Immature natural killer cell (primary cell): ENCODE measurements at regions not wholly inside any gene's neighbourhood (a gene's known extent, or its start where the extent isn't known, plus 50 kb on each side); places are given as distances from the start of the nearest gene placed in this dataset.
A peak's percentile ranks its signal among the peaks of the same experiment; 100 is the strongest.

Experiments
- DNase-seq, 3 donors: peaks; one replicate each; pipeline ENCODE4 v3.0.0; 2022; ENCODE audit warnings: mixed read lengths in 1 of 3
- H3K27ac Mint-ChIP-seq, 6 donors: one replicate each; pipeline ENCODE4 v1.8.0; 2020; ENCODE audit warnings: mixed read lengths in 6 of 6, mild to moderate bottlenecking in 5 of 6, inconsistent platforms in 4 of 6, moderate library complexity in 3 of 6
- H3K27me3 Mint-ChIP-seq, 3 donors: one replicate each; pipeline ENCODE4 v1.8.0; 2020 to 2021; ENCODE audit warnings: low read depth in 3 of 3, mild to moderate bottlenecking in 3 of 3, mixed read lengths in 3 of 3, moderate library complexity in 3 of 3, inconsistent platforms in 1 of 3
- H3K36me3 Mint-ChIP-seq, 3 donors: one replicate each; pipeline ENCODE4 v1.8.0; 2020; ENCODE audit warnings: mixed read lengths in 3 of 3, inconsistent platforms in 2 of 3, mild to moderate bottlenecking in 2 of 3
- H3K4me1 Mint-ChIP-seq, 2 donors: one replicate each; pipeline ENCODE4 v1.8.0; 2020; ENCODE audit warnings: inconsistent platforms in 2 of 2, mild to moderate bottlenecking in 2 of 2, mixed read lengths in 2 of 2, moderate library complexity in 1 of 2
- H3K4me3 Mint-ChIP-seq, 5 donors: one replicate each; pipeline ENCODE4 v1.8.0; 2020; ENCODE audit warnings: mild to moderate bottlenecking in 5 of 5, mixed read lengths in 5 of 5, inconsistent platforms in 3 of 5, moderate library complexity in 3 of 5
- H3K9me3 Mint-ChIP-seq, 6 donors: one replicate each; pipeline ENCODE4 v1.8.0; 2020; ENCODE audit warnings: mild to moderate bottlenecking in 6 of 6, mixed read lengths in 6 of 6, inconsistent platforms in 4 of 6, moderate library complexity in 3 of 6

DNA sequence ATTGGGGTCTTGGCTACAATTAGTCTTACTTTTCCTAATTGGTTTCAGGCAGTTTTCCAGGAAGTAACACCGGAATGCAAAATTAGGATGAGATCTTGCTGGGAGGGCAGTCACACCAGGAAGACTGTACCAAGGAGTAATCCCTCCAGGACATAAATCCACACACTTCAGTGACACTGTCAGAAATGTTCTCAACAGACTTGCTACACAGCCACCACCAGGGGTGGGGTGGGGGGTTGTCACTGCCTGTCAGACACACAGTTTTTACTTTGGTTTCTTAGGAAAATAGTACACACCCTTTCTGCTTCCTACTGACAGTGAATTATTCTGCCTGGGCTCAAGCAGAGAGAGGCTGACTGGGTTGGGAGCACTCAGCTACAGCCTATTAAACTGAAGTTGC lies 102.9 kb upstream of the CCDC196 start:
- no peaks in the 10 kb centered on the region for H3K9me3 Mint-ChIP-seq
- peaks cover 0 to 6% (median 2%) of the 10 kb centered on the region in 3 donors for H3K27me3 Mint-ChIP-seq
- H3K27ac Mint-ChIP-seq = no peak overlapping the region
- no peaks in the 10 kb centered on the region for H3K36me3 Mint-ChIP-seq
- H3K4me1 Mint-ChIP-seq = no peaks in the 10 kb centered on the region
- DNase-seq = no peak
- H3K4me3 Mint-ChIP-seq = no peak overlapping the region

DNA sequence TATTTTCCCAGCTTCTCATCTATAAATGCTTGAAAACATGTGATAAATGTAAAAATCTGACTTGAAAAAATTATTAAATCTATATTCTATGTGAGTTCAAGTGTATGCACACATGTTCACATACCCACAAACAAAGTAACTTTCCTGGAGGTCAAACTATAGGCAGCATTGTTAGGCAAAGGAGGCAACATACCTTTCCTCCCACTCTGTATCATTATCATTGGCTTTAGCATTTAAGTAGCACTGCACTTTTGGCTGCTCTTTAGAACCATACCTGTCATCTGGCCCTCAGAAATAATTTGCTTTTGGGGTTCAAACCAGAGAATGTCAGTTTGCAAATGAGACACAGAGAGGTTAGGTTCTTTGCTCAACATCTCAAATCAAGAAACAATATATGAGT lies 102.4 kb upstream of the CCDC196 start:
- DNase-seq = no peak
- H3K27ac Mint-ChIP-seq = no peak overlapping the region
- no peak overlapping the region for H3K4me3 Mint-ChIP-seq

DNA sequence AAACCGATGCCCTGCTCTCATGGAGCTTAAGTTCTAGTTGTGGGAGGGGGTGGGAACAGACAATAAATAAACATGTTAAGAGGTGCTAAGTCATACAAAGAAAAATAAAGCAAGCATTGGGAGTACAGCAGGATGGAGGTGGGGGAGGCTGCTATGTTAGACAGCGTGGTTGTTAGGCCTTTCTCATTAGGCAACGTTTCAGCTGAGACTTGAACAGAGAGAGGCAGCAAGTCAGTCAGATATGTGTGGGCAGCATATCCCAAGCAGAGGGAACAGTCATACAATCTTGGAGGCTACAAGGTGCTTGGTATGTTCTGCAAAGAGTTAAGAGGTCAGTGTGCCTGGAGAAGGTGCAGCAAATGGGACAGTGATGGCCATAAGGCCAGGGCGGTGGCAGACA lies 97.7 kb upstream of the CCDC196 start:
- no peak for DNase-seq
- Mint-ChIP-seq H3K36me3 (no peaks in the 10 kb centered on the region), H3K9me3 (peaks cover 0 to 1% (median 0%) of the 10 kb centered on the region in 6 donors), H3K27me3 (peaks cover 0 to 3% (median 2%) of the 10 kb centered on the region in 3 donors), H3K4me3 (no peak overlapping the region), H3K4me1 (no peaks in the 10 kb centered on the region), H3K27ac (no peak overlapping the region)

More for the DNA sequence above, 102.4 kb upstream of the CCDC196 start:
- Mint-ChIP-seq H3K27me3 (peaks cover 0 to 6% (median 2%) of the 10 kb centered on the region in 3 donors), H3K9me3 (no peaks in the 10 kb centered on the region), H3K36me3 (no peaks in the 10 kb centered on the region), H3K4me1 (no peaks in the 10 kb centered on the region)

DNA sequence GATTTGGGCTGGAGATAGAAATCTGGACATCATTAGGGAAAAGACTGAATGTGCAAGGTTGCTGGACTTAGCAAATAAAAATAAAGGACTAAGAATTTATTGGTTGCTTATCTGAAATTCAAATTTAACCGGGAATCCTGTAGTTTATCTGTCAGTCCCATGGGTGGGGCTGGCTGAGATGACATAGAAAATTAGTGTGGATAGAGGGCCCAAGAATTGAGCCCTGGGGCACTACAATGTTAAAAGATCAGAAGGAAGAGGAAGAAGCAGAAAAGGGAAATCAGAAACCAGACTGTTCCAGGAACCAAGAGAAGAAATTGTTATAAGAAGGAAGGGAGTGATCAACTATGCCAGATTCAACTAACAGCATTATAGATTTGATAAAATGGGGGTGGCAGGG lies 96.7 kb upstream of the CCDC196 start:
- H3K4me1 Mint-ChIP-seq = no peaks in the 10 kb centered on the region
- no peak for DNase-seq
- H3K4me3 Mint-ChIP-seq = no peak overlapping the region
- no peak overlapping the region for H3K27ac Mint-ChIP-seq
- peaks cover 0 to 1% (median 0%) of the 10 kb centered on the region in 6 donors for H3K9me3 Mint-ChIP-seq
- no peaks in the 10 kb centered on the region for H3K36me3 Mint-ChIP-seq
- H3K27me3 Mint-ChIP-seq = peaks cover 0 to 3% (median 2%) of the 10 kb centered on the region in 3 donors

DNA sequence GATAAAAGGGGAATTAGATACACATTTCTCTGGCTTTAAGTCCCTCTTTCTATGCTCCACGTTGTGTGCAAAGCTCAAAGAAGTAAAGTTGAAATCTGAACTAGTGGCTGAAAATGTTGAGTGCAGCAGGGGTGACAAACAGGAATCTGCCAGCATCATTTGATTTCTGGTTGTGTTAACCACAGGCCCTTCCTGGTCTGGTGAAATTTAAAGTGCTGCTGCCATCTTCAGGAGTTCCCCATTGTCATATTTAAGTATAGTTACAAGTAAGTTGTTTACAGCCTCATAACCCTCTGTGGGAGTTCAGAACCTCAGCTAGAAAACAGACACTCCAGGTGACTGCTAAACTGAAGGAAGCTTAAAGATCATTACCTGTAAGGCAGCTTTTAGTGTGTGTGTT lies 90.9 kb upstream of the CCDC196 start:
- no peaks in the 10 kb centered on the region for H3K9me3 Mint-ChIP-seq
- H3K4me3 Mint-ChIP-seq = peak overlapping the region in 1 of 5 donors; percentile 24
- H3K27ac Mint-ChIP-seq = no peak overlapping the region
- peaks cover 6 to 8% of the 10 kb centered on the region in 2 donors for H3K4me1 Mint-ChIP-seq
- DNase-seq = peak; percentile 23 to 45 (median 39)
- peaks cover 0 to 2% (median 2%) of the 10 kb centered on the region in 3 donors for H3K27me3 Mint-ChIP-seq
- no peaks in the 10 kb centered on the region for H3K36me3 Mint-ChIP-seq

DNA sequence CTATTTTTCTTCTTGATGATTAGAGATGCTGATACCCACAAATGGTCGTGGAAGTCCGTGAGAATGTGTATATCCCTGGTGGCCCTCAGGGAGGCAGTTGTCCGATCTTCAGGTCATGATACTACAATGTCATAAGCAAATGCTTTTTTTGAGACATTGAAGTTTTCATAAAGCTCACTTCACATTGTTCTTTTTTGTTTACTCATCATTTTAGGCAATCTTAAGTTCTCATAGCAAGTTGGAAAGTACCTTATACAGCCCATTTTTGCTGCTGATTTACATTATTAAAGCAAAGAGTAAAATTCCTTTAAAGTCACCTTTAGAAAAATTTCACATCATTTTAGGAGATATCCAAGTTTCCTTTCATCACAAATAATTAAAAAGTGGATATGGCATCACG lies 90.0 kb upstream of the CCDC196 start:
- H3K27ac Mint-ChIP-seq = no peak overlapping the region
- no peak for DNase-seq
- H3K4me3 Mint-ChIP-seq = no peak overlapping the region
- peaks cover 0 to 2% (median 2%) of the 10 kb centered on the region in 3 donors for H3K27me3 Mint-ChIP-seq
- H3K9me3 Mint-ChIP-seq = no peaks in the 10 kb centered on the region
- H3K4me1 Mint-ChIP-seq = peaks cover 6 to 8% of the 10 kb centered on the region in 2 donors
- H3K36me3 Mint-ChIP-seq = no peaks in the 10 kb centered on the region

DNA sequence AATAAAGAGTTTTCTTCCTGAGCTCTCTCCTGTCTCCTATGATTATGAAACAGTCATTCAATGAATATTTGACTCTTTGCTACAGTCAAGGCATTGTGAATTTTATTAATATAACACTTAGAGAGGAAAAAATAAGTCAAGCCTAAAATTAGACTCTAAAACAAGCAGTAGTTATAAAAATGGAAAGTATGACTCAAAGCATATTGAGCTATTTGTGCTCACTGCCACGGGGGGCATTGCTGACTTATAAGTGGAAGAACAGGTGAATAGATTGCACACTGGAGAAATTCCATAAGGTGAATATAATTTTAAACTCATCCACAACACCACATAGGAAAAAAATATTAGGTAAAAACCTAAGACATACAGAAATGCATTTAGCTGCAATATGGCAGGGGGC lies 87.7 kb upstream of the CCDC196 start:
- Mint-ChIP-seq H3K4me3 (no peak overlapping the region), H3K4me1 (peaks cover 6 to 8% of the 10 kb centered on the region in 2 donors)

DNA sequence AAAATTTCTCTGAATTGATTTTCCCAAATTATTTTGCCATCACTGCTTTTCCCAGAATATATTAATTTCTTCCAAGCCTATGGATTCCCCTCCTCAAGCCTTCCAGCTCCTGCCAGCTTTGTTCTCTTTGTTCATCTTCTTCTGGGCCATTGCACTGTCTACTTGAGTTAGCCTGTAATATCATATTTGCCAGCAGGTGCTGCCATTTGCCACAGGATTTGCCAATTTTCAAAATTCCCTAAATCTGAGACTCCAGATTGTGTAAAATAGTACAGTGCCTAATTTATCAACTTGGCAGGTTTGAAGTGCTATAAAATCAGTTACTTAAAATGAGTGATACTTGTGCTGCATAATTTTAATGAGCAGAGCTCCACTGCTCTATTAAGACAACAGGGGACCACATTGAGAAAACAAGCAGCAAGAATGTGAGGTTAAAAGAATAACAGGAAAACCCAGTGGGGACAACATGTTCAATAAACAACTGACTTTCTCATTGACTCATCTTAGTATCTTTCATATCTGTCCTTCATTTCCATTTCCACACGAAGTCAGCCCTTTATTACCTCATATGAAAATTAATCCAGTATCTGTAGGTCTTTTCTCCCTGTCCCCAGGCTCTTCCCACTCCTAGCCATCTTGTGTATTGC lies 84.6 kb upstream of the CCDC196 start:
- H3K36me3 Mint-ChIP-seq = no peaks in the 10 kb centered on the region

More for the DNA sequence above, 87.7 kb upstream of the CCDC196 start:
- DNase-seq = no peak
- H3K27me3 Mint-ChIP-seq = no peaks in the 10 kb centered on the region
- no peaks in the 10 kb centered on the region for H3K9me3 Mint-ChIP-seq
- no peaks in the 10 kb centered on the region for H3K36me3 Mint-ChIP-seq
- no peak overlapping the region for H3K27ac Mint-ChIP-seq

DNA sequence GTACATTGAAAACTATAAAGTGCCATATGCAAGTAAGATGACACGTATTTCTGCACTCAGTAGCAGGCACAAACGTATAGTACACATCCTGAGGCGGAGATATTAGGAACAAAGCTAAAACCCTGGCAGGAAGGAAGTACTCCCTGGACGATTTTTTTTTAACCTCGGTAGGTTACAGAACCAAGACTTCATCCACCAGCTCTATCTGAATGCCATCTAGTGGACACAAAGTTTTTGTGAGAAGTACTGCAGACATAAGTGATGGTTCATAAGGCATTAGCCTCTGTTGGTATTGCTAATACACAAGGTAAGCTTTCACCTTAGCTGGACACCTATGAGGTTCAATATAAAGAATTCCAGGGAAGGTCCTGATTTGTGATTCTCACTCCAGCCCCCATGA lies 83.0 kb upstream of the CCDC196 start:
- Mint-ChIP-seq H3K27ac (no peak overlapping the region), H3K9me3 (no peaks in the 10 kb centered on the region)
- DNase-seq = peak in 1 of 3 donors; percentile 7

More for the DNA sequence above, 84.6 kb upstream of the CCDC196 start:
- Mint-ChIP-seq H3K27ac (no peak overlapping the region), H3K4me3 (no peak overlapping the region), H3K27me3 (no peaks in the 10 kb centered on the region), H3K9me3 (no peaks in the 10 kb centered on the region), H3K4me1 (no peaks in the 10 kb centered on the region)
- DNase-seq = no peak

DNA sequence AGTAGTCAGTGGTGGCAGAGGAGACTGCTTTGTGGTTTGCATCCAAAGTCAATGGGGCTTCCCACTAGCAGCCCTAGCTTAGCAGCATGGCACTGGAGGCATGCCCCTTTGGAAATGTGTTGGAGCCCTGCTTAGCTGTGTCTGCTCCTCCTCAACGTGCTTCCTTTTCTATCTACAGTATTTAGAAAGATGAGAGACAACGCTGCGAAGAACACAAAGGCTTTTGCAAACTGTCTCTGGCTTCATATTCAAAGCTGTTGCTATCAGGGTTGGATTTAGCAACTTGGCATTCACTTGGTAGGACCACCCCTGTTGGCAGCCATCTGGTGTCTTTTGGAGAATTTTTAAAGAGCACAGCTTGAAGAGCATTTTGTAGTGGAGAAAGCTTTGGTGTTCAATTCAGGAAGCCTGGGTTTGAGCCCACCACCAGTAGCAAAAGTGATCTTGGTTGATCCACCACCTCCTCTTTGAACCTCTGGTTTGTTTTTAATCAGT lies 82.1 kb upstream of the CCDC196 start:
- Mint-ChIP-seq H3K27me3 (peaks cover 3% of the 10 kb centered on the region in 3 donors), H3K9me3 (no peaks in the 10 kb centered on the region), H3K4me3 (no peak overlapping the region), H3K27ac (no peak overlapping the region), H3K4me1 (no peaks in the 10 kb centered on the region), H3K36me3 (no peaks in the 10 kb centered on the region)
- DNase-seq = no peak

More for the DNA sequence above, 83.0 kb upstream of the CCDC196 start:
- H3K27me3 Mint-ChIP-seq = peaks cover 3% of the 10 kb centered on the region in 3 donors
- H3K4me3 Mint-ChIP-seq = no peak overlapping the region
- no peaks in the 10 kb centered on the region for H3K4me1 Mint-ChIP-seq
- no peaks in the 10 kb centered on the region for H3K36me3 Mint-ChIP-seq

DNA sequence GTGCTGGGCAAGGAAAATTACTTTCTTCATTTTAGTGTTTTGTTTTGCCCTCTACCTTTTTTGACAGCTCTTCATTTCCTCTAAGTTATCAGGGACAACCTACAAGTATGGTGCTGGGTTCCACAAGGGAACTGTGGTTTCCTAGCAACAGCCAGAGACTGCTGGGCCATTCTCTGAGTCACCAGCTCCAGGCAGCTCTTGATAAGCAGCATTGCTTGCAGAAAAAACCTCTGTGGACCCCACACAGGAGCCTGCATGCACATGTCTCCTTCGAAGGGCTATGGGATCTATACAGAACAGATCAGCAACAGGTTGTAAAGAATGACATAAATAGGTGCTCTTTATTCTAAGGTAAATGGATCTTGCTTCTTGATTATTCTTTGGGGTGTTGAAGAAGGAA lies 81.0 kb upstream of the CCDC196 start:
- Mint-ChIP-seq H3K27ac (no peak overlapping the region), H3K9me3 (no peaks in the 10 kb centered on the region), H3K4me1 (no peaks in the 10 kb centered on the region), H3K27me3 (peaks cover 3 to 6% (median 3%) of the 10 kb centered on the region in 3 donors), H3K36me3 (no peaks in the 10 kb centered on the region), H3K4me3 (no peak overlapping the region)
- DNase-seq = no peak

DNA sequence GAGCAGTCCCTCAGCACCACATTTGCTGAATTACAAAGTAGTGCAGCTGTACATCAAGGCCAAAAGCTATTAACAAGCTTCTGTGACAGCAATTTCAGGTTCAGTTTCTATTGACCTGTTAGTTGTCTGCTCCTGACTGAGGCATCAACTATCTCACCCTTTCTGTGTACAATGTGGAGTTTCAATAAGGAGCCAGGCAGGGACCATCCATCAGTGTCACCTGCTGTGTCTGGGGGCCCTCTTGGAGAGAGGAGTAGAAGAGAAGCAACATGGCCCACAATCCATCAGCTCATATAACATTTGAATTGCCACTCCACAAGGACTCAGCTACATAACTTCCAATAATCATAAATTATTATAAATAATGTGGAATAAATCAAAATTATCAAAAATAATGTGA lies 72.3 kb upstream of the CCDC196 start:
- Mint-ChIP-seq H3K4me1 (no peaks in the 10 kb centered on the region), H3K27ac (no peak overlapping the region), H3K36me3 (no peaks in the 10 kb centered on the region), H3K4me3 (no peak overlapping the region), H3K27me3 (peaks cover 0 to 5% (median 0%) of the 10 kb centered on the region in 3 donors), H3K9me3 (peaks cover 0 to 2% (median 0%) of the 10 kb centered on the region in 6 donors)
- no peak for DNase-seq

DNA sequence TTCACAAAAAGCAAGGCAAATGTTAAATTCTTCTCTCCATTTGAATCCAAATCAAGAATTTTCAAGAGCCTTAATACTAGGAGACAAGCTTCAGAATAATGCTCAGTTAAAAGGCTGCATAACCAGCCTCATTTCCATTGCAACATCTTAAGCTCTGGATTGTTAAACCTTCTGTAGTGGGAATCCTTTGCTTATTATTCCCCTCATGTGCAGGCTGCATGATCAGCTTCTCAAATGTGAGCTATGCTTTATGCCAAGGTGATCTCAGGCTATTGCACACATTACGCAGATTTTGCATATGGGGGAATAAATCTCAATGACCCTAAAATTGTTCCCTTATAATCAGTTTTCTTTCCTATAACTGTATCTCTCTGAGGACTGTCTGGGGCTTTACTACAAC lies 71.7 kb upstream of the CCDC196 start:
- Mint-ChIP-seq H3K9me3 (peaks cover 0 to 2% (median 0%) of the 10 kb centered on the region in 6 donors), H3K27ac (no peak overlapping the region), H3K27me3 (peaks cover 0 to 5% (median 0%) of the 10 kb centered on the region in 3 donors), H3K4me3 (no peak overlapping the region), H3K4me1 (no peaks in the 10 kb centered on the region), H3K36me3 (no peaks in the 10 kb centered on the region)
- DNase-seq = no peak

DNA sequence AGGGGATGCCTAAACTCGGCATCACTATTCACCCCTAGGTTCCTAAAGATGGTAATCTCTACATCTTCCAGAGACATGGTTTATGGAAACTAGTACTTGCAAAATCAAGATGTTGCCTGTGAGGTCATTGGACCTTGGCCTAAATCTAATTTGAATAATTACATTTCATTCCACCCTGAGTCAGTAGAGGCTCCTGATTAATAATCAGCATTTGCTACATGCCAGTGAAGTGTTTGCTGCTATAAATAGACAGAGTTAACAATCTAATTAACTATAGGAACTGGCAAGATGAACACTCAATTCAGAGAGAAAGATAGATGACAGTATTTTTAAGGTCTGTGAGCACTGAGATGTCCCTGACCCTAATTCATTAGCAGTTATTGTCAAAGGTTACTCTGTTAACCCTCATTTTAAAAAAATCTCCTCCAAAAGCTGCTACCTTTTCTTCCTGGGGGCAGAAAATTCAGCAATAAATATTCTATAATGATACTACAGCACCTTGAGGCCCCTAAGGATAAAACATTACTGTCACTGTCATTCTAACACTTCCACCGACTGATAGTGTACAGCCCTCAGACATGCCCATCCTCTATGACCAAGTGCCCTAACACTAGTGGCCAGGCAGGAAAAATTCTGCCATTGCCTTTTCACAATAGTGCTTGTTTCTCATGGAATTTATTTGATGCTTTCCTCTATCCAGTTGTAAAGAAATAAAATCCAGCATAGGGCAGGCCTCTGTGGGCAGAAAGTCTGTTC lies 65.7 kb upstream of the CCDC196 start:
- no peaks in the 10 kb centered on the region for H3K4me1 Mint-ChIP-seq
- H3K9me3 Mint-ChIP-seq = no peaks in the 10 kb centered on the region
- no peak overlapping the region for H3K27ac Mint-ChIP-seq
- DNase-seq = no peak
- no peak overlapping the region for H3K4me3 Mint-ChIP-seq
- no peaks in the 10 kb centered on the region for H3K36me3 Mint-ChIP-seq
- H3K27me3 Mint-ChIP-seq = no peaks in the 10 kb centered on the region
